ENCODE measurements at regions not wholly inside any gene's neighbourhood (a gene's known extent, or its start where the extent isn't known, plus 50 kb on each side); places are given as distances from the start of the nearest gene placed in this dataset.

DNA sequence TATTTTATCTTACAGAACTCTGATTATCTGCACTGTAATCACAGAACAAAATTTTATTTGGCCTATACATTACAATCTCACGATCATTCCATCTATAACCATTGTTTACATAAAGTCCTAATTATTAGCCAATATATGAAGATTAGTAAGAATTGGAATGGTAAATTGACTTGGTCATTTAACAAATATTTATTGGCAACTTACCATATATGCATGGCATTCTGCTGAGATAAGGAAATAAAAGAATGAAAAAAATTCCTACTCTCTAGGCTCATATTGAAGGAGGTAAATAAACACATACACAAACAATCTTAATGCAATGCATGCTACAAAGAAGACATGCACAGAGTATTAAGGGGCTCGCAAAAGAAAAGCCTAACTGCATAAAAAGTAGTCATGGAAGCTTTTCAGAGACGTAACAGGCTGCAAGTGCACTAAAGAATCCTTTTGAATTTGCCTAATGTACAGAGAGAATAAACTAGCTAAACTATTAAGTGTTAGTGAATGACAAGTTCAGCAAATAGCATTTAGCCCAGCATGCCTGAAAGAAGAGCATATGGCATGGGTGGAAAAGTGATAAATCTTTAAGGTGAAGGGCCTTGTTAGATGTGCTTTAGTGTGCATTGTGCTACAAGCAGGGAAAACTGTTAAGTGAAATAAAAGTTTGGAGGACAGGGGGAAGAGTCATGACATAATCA is 1131.1 kb downstream of the PCDH9 start:
- H4K20me1 ChIP-seq (replicated peaks; ENCODE audit: control insufficient read depth, extremely low read depth, insufficient read depth, low read length) = no peaks in the 10 kb centered on the region
- POLR2A ChIA-PET = no interaction called here
- no peak overlapping the region for H3K4me2 ChIP-seq (ENCODE audit: insufficient read depth, low read length)
- BruUV-seq (replicated peaks) = no TSS peak
- H3K79me2 ChIP-seq (ENCODE audit: control insufficient read depth, insufficient read depth, low read length) = no peaks in the 10 kb centered on the region
- no peak overlapping the region for H3K4me3 ChIP-seq (replicated peaks in 1 of 3; ENCODE audit: insufficient read depth in 1 of 3, low read depth in 1 of 3, low read length in 3 of 3)
- H3K4me1 ChIP-seq (ENCODE audit: control insufficient read depth, extremely low read depth, insufficient read depth, low read length) = no peaks in the 10 kb centered on the region
- FAIRE-seq (no peak), DNase-seq (ENCODE audit: low read depth, low spot score) (no peak)
- no peak overlapping the region for H3K27ac ChIP-seq (ENCODE audit: insufficient read depth, low read depth, low read length)
- H3K9me1 ChIP-seq (replicated peaks; ENCODE audit: control insufficient read depth, extremely low read depth, insufficient read depth, low read length) = no peaks in the 10 kb centered on the region
- no peaks in the 10 kb centered on the region for H3K27me3 ChIP-seq (ENCODE audit: control insufficient read depth in 2 of 2, insufficient read depth in 2 of 2, low read length in 2 of 2)
- no peak overlapping the region for H2AFZ ChIP-seq (ENCODE audit: low read depth, low read length)
- H3K36me3 ChIP-seq (ENCODE audit: control insufficient read depth in 2 of 2, extremely low read depth in 1 of 2, insufficient read depth in 2 of 2, low read length in 2 of 2) = no peaks in the 10 kb centered on the region
- dilution Hi-C loops (cut with MboI; ENCODE audit: extremely low pct_ligation_motif_present, low sequenced_read_pairs) (no loop called here), intact Hi-C loops (cut with micrococcal nuclease) (no loop called here)
- CTCF ChIA-PET = interaction anchor here (1.0 kb wide), 1 partner anchor 13 kb away, joined by 3 read pairs; no protein-coding TSS in a partner anchor
- no peak overlapping the region for H3K9ac ChIP-seq (replicated peaks; ENCODE audit: extremely low read depth, insufficient read depth, low read length)
- no peak for TF ChIP-seq POLR2AphosphoS5 (IDR thresholded peaks at IDR 0.05; ENCODE audit: insufficient read depth, low read depth, low read length)
- no peak for TF ChIP-seq CTCF (IDR thresholded peaks at IDR 0.05; ENCODE audit: extremely low read depth in 1 of 2, insufficient read depth in 1 of 2, low read depth in 1 of 2, low read length in 2 of 2)
- TF ChIP-seq FOS (IDR thresholded peaks at IDR 0.05; ENCODE audit: borderline replicate concordance, insufficient read depth, low read length) = no peak
- TF ChIP-seq GATA2 (IDR thresholded peaks at IDR 0.05; ENCODE audit: insufficient read depth, insufficient read length, low read depth, low read length) = no peak
- TF ChIP-seq EZH2 (IDR thresholded peaks at IDR 0.05; ENCODE audit: borderline replicate concordance, low read depth, low read length, severe bottlenecking) = no peak
- TF ChIP-seq POLR2A (IDR thresholded peaks at IDR 0.05; ENCODE audit: low read depth, low read length) = no peak
- no peak for TF ChIP-seq JUN (IDR thresholded peaks at IDR 0.05; ENCODE audit: borderline replicate concordance, insufficient read depth, insufficient read length, low read depth)
- no peak for TF ChIP-seq MYC (IDR thresholded peaks at IDR 0.05; ENCODE audit: low read depth, low read length)
- TF ChIP-seq, protein P1, sequence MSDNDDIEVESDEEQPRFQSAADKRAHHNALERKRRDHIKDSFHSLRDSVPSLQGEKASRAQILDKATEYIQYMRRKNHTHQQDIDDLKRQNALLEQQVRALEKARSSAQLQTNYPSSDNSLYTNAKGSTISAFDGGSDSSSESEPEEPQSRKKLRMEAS (IDR thresholded peaks at IDR 0.05; ENCODE audit: insufficient read depth, insufficient read length) = no peak
- H3K9me3 ChIP-seq (replicated peaks; ENCODE audit: control insufficient read depth, insufficient read depth, low read length) = no peaks in the 10 kb centered on the region

Measured in endothelial cell of umbilical vein (primary cell).